GM21528 (cell line): ENCODE measurements at regions not wholly inside any gene's neighbourhood (a gene's known extent, or its start where the extent isn't known, plus 50 kb on each side); places are given as distances from the start of the nearest gene placed in this dataset.

Source experiments
- ATAC-seq: cut with Tn5 transposase; IDR thresholded peaks from one replicate; pipeline ENCODE4 v1.9.1; 2021; ENCODE audit warnings: mild to moderate bottlenecking, moderate library complexity; ENCODE audit not compliant: unreplicated experiment, low FRiP score

DNA sequence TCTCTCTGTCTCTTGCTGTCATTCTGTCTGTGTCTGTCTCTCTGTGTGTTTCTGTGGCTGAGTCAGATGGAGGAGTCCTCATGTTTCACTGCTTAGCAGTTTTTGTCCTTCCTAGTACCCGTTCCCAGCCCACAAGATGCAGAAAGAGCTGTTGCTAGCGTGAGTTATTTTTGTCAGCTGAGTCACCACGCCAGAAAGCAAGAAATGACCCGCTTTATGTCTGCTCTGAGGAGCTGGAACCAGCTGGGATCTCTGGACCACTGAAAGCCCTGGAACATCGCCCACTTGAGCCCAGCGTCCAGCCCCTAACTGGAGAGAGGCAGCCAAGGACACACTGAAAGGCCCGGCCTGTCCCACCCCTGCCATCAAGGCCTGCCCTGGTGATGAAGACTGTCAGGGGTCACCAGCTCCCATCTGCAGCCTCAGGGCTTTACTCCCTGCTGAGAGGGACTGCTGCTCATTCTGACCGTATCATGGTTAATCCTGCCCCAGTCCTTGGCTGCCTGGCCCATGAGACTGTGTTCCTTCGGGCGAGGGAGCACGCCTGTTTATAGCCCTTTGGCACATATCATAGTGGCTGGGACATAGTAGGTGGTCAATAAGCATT lies 101.7 kb upstream of the TPM1 start:
- ATAC-seq: no peak

DNA sequence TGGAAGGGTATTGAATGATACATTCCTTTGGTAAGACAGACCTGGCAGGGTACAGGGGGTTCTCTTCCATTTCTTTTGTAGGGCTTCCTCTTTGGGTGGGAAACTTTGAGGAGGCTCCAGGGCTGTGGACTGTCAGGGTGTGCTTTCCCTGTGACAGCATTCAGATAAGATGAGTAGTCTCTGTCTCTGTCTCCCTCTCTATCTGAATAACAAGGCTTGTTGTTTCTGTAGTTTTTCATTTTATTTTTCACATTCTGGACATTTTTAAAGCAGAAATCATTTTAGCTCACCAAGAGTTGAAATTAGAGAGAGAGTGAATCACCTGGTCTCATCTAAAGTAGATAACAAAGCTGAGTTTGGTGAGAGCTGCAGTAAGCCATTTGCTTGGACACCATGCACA lies 100.8 kb upstream of the TPM1 start:
- ATAC-seq: no peak

DNA sequence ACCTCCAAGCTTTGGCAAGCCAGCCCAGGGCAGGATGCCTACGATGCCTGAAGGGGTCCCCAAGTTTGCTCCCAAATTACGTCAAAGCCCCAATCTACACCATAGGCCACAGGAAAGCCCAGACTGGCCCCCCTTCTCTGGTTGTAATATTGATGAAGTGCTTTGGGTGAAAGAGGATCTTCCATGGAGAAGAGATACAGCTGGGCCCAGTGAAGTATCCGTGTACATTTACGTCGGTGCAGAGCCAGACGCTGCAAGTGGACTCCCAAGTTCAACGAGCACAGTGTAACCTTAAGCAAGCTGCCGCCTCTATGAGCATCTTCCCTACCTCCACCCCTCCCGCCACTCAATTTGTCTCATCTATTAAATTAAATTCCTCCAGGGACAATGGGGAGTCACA lies 100.1 kb upstream of the TPM1 start:
- no peak for ATAC-seq

DNA sequence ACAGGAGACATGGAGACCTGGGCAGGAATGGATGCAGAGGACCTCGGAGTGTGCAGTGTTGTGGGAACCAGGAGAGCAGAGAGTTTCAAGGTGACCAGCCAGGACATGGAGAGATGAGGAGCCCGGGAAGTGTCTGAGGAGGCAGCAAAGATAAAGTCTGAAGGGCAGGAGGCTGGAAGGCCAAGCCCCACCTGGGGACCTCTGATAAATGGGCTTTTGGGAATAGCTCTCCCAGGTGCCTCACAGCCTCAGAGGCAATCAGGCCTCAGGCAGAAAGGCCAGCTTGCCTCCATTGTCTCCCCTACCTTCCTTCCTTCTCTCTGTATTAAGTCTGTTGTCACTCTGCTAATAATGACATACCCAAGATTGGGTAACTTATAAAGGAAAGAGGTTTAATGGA lies 97.5 kb upstream of the TPM1 start:
- no peak for ATAC-seq

DNA sequence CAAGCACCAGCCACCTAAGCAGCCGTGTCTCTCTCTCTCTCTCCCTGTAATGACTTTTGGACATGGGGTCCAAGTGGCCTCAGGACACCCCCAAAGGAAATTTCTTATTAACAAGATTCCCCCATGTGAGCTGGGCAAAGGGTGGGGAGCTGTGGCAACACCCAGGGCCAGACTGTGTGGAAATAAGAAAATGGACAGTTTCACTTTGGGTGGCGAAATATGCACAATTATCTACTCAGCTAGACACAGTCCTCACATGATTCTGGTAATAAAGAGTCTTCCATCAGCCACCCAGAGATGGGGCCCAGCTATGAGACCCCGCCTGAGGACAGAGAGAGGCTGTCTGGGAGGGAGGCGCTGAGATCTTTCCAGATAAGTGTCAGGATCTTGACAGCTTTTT lies 96.8 kb upstream of the TPM1 start:
- no peak for ATAC-seq

DNA sequence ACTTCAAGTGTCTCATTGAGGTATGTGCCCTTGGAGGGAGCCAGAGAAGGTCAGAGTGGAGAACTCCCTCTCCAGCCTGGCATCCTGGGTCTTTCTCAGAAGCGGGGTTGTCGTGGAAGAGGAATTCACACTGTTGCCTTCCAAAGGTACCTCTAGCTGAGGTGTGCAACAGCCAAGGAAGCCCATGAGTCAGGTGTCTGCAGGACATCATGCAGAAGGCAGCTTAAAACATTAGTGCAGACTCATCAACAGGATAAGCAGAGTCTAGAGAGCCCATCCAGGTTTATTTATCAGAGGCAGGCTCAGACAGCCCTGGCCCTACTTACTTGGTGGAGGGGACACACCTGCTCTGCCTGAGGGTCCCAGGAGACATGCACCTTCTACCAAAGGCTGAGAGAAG lies 95.6 kb upstream of the TPM1 start:
- ATAC-seq: no peak

DNA sequence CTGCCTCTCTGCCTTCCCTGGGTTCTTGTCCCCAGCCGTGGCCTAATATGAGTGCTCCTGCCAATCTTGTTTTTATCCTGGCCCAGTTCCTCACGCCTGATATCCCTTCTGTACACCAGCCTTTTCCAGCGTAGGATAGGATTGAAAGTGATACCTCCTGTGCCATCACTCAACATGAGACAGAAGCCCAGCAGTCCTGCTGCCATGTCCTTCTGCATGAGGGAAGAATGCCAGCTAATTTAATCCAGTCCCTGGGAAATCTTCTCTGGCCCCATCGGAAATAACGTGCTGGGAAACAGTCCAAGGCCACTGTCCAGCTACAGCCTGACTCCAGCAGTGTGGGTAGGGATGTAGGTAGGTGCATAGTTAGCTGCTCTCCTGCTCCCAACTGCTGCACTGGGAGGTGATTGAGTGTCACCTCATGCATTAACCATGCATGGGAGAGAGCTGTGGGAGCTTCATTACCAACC lies 92.0 kb upstream of the TPM1 start:
- ATAC-seq: no peak

DNA sequence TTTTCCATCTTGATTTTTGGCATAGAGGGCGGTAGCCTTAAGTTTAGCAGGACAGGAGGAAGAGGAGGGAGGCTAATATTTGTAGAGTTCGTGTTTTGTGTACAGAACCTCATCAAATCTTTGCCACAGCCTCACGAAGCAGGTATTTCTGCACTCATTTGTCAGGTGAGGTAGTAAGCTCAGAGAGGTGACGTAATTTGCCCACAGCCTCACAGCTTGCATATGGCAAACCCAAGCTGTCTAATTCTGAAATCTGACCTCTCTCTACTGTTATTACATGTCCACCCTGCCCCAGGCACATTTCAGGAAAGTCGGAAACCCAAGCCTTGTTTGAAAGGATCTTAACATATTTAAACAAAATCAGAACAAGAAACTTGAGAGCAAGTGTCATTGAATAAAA lies 91.1 kb upstream of the TPM1 start:
- ATAC-seq: no peak

DNA sequence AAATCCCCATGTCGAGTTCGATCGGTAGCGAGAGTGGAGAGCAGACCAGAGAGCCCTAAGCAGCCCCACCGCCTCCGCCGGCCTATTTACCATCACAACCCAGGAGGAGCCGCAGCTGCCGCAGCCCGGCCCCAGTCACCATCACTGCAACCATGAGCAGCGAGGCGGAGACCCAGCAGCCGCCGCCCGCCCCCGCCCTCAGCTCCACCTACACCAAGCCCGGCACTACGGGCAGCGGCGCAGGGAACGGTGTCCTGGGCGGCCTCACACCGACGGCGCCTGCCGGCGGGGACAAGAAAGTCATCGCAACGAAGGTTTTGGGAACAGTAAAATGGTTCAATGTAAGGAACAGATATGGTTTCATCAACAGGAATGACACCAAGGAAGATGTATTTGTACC lies 89.5 kb upstream of the TPM1 start:
- ATAC-seq: no peak

DNA sequence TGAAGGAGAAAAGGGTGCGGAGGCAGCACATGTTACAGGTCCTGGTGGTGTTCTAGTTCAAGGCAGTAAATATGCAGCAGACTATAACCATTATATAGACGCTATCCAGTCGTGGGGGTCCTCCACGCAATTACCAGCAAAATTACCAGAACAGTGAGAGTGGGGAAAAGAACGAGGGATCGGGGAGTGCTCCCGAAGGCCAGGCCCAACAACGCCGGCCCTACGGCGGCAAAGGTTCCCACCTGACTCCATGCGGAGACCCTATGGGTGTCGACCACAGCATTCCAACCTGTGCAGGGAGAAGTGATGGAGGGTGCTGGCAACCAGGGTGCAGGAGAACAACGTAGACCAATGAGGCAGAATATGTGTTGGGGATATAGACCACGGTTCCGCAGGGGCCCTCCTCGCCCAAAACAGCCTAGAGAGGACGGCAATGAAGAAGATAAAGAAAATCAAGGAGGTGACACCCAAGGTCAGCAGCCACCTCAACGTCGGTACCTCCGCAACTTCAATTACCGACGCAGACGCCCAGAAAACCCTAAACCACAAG lies 89.0 kb upstream of the TPM1 start:
- ATAC-seq: no peak

DNA sequence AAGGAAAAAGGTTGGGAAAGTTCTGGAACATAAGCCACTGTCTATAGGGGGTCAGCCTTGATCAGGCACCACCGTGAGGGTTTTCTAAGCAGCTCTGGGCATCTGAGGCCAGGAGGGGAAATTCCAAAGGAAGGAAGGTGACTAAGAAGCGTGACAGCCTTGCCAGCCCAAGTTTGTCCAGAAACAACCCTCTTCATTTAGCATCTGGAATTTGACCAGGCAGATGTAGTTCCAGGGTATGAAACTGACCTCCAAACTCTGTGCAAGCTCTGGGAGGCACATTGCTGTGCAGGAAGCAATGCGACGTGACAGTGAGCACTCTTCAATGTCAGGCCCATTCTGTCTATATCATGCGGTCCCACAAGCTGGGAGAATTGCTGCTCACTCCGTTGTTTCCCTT lies 85.4 kb upstream of the TPM1 start:
- ATAC-seq: no peak

DNA sequence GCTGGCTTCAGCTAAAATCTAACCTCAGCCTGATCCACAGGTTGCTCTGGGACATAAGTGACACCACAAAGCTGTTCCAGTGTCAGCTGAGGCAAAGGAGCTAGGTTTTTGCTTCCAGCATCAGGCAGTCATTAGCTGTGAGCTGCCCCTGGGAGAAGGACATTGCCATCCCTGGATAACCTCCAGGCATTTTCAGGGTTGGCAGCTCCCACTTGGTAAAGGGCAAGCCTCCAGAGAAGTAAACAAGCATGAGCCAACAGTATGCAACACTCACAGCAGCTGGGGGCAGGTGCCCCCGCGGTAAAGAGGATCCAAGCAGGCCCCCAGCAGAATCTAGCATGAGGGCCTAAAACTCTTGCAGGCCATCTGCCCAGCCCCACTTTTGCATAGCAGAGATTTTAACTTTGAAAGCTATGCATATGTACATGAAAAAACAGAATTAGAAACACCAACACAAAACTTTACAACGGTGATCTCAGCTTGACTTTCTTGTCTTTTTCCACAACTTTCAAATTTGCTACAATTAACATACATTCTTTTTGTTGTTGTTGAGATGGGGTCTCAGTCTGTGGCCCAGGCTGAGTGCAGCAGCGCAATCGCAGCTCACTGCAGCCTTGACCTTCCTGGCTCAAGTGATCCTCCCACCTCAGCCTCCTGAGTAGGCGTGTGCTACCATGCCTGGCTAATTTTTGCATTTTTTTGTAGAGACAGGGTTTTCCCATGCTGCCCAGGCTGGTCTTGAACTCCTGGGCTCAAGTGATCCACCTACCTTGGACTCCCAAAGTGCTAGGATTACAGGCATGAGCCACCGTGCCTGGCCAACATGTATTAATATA lies 83.8 kb upstream of the TPM1 start:
- ATAC-seq: no peak

DNA sequence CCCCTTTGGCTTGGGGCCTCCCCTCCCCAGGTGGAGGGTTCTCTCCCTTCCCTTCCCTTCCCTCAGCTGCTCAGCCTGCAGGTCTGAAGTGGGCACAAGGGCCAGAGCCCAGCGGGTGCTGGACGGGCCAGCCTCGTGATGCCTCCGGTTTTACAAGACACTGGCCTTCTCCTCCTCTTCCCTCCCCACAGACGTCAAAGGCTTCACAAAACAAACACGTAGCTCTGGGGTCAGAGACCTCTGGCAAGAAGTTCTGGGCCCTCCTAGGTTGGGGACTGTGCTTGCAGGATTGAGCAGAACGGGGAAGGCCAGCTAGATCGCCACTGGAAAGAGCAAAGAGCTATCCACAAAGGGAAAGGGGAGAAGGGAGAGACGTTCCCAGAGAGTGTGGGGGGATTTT lies 81.4 kb upstream of the TPM1 start:
- no peak for ATAC-seq

DNA sequence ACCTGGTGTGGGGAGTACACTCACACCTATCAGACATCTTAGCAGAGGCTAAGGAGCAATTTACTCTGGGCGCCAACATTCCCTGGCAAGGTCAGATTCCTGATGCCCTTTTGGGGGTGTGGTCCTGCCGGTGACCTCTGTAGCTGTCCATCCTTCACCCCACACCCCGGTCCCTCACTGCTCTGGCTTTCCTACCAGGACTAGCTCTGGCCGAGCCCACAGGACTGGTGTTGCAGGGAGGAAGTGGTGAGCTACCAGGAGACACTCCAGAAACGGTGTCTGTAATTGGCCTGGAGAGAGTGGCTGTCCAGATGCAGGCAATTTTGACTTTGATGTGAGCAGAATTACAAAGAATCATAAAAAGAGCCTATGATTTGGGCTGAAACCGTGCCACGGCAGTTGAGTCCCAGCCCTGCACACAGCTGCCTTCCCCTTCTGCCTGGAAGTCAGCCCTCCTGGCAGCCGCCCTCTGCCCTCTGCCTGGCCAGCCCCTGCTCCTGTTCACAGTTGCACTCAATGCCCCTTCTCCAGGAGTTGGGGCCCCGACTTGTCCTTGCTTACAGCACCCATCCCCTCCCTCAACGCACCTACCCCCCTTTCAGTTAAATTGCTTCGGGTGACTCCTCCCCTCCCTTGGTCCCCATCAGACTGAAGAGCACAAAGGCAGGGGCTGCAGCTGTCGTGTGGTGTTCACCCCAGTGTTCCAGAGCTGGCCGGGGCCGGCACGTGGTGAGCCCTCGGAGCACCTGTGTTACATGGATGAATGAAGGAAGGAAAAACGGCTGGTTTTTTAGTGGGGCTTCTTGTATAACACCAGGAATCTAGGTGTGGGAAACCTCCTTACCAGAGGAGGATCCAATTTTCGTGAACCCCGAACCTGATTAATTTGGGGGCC lies 80.2 kb upstream of the TPM1 start:
- no peak for ATAC-seq

DNA sequence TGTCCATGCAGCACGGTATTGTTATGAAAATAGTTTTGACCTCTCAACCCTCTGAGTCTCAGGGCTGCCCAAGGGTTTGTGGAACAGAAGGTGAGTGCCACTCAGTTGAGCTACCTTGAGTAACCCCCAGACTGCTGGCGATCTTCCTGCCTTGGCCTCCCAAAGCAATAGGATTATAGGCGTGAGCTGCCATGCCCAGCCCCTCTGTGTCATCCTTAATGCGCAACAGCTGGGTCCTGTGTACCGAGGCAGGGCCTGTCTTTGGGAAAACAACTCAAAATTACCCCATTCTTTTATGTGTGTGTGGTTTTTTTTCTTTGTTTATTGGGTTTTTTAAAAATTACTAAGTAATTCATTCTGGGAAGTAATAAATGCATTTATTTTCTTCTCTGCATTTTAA lies 78.3 kb upstream of the TPM1 start:
- no peak for ATAC-seq

DNA sequence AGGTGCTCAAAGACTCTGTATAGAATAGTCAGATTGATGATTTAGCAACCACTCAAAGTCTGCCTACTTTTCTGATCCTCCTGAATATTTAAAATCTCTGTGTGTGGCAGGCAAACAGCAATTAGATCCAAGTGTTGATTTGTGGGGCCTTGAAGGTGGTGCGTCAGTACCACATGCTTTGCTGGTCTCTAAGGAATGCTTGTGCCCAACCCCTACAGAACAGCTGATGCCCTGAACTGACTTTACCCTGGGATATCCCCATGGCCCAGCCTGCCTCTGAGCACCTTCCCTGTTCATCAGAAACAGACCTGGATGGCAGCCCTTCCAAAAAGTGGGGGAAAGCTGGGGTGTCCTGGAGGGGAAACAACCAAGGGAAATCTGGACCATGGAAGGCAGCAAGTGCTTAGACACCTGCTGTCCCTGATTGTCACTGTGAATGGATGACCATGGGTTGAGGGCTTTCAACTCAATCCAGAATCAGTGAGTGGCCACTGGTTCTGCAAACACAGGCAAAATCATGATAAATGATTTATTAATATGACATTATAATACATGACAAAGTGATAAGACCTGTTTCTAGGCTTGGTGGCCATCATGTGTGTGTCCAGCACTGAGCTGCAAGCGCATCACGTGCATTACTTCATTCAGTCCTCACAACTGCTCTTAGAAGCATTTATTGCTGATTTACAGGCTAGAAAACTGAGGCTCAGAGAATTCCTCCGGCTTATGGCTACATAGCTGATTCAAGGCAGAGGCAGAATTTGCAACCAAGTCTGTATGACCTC lies 76.1 kb upstream of the TPM1 start:
- no peak for ATAC-seq

DNA sequence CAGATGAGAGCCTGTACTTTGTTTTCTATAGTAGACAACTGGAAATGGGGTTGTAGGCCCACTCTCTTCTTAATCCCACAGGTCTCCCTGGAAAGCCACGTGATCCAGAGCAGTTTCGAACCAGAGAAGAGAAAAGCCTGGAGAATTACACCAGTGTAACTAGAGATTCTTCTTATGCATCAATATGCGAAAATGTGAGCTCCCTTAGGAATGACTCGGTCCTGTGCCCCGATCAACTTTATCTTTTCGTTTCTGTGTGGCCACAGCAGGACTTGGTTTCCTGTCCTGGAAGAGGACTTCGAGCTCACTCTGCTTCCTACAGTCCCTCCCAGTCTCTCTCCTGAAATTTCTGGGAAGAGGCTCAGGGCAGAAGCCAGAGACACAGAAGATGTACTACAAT lies 73.8 kb upstream of the TPM1 start:
- no peak for ATAC-seq

DNA sequence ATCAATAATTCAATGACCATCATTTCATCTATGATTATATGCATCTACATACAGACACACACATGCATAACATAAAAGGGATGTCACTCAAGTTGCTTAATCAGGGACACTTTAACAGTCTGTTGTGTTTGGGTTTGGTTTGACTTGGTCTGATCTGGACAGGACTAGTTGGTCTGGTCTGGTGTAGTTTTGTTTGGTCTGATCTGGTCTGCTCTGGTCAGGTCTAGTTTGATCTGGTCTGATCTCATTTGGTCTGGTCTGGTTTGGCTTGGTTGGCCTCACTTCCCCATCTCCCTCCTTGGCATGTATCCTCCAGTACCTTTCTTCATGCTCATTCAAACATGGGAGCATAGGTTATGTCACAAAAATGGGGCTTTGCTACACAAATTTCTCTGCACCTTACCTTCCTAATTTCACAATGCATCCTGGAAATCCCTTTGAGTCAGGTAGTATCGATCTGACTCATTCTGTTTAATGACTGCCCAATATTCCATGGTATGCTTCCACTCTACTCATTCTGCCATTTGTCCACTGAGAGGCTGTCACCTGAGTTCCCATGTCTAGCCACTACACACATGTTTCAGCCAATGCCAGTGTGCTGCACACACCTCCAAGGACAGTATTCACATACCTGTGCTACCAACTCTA lies 73.0 kb upstream of the TPM1 start:
- no peak for ATAC-seq

DNA sequence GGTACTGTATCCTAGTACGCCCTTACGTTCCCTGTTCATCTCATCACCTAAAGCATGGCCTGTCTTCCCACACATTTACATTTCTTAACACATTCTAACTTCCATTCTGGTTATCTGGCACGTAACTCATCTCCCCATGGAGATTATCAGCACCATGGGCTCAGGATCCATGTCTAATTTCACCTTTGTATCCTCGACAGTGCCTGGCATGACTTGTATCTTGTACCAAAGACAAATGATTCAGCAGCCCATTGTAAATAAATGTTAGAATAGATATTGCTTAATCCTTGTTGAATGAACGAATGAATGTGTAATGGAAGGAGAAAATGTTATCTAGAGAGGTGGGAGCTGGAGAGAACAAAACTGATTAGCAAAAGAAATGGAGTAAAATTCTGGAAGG lies 69.7 kb upstream of the TPM1 start:
- no peak for ATAC-seq

DNA sequence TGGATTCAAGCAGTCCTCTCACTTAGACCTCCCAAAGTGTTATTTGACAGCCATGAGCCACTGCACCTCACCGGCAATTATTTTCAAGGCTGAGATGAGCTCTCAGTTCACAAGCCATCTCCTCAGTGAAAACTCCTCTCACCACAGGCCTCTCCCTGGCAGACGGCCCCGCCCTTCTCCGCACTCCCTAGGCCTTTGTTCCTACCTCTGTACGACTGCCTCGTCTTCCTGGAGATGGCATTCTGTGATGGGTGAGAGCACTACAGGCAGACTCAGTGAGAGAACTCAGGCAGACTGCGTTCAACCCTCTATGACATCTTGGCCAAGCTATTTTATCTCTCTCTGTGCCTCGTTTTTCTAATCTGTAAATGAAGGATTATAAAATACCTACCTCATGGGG lies 67.0 kb upstream of the TPM1 start:
- ATAC-seq: no peak
